B cell (primary cell): ENCODE measurements at regions not wholly inside any gene's neighbourhood (a gene's known extent, or its start where the extent isn't known, plus 50 kb on each side); places are given as distances from the start of the nearest gene placed in this dataset.

Experiments used
- ATAC-seq: fragments of 200-7000 bp; cut with Tn5 transposase; one replicate; pipeline ENCODE4 v1.10.0; 2021; ENCODE audit warnings: low read depth, mild to moderate bottlenecking, moderate number of reproducible peaks, moderate library complexity
- CTCF ChIA-PET: fragments of 350-600 bp; sonication (Branson Sonifier 250); formaldehyde crosslinking; loops from one replicate; lab custom pipeline; 2021; ENCODE audit warnings: antibody characterized with exemption, inconsistent platforms; lab: Charles Lee
- POLR2A ChIA-PET: fragments of 350-600 bp; sonication (Branson Sonifier 250); formaldehyde crosslinking; loops from one replicate; lab custom pipeline; 2021; ENCODE audit warnings: antibody characterized with exemption; lab: Charles Lee
- DNase-seq: peaks from one replicate; pipeline ENCODE4 v3.0.0; 2013
- H2AFZ ChIP-seq: 2 replicates; pipeline ENCODE4 v1.6.1; 2012; ENCODE audit warnings: mild to moderate bottlenecking, low read depth, low read length; ENCODE audit not compliant: insufficient read depth, poor library complexity, severe bottlenecking
- H3K27ac ChIP-seq, 2 donors: 1 replicate in 1 of 2; 2 replicates in 1 of 2; pipeline ENCODE4 v1.5.1; 2012 to 2013; ENCODE audit warnings: low read length in 2 of 2, mild to moderate bottlenecking in 2 of 2, moderate library complexity in 1 of 2
- H3K27me3 ChIP-seq, 4 experiments: fragments of 200-600 bp in 1 of 4; sonication (generic) in 1 of 4; replicated peaks in 1 of 4; 1 replicate in 2 of 4; 2 replicates in 2 of 4; pipeline versions ENCODE4 v1.6.1 to v1.7.0; 2013 to 2016; ENCODE audit warnings: low read length in 3 of 4, mild to moderate bottlenecking in 2 of 4, mixed read lengths in 1 of 4, moderate library complexity in 1 of 4; ENCODE audit not compliant: insufficient read depth in 4 of 4, control insufficient read depth in 3 of 4; ENCODE audit errors: control extremely low read depth in 1 of 4
- H3K36me3 ChIP-seq, 2 experiments: replicated peaks in 1 of 2; 1 replicate in 1 of 2; 2 replicates in 1 of 2; pipeline versions ENCODE4 v1.6.1 to v1.7.1; 2013; ENCODE audit warnings: low read length in 1 of 2; ENCODE audit not compliant: insufficient read depth in 2 of 2, control insufficient read depth in 1 of 2; ENCODE audit errors: control extremely low read depth in 1 of 2, extremely low read depth in 1 of 2
- H3K4me1 ChIP-seq, 2 donors: fragments of 200-600 bp in 1 of 2; sonication (generic) in 1 of 2; 1 replicate in 1 of 2; 2 replicates in 1 of 2; pipeline versions ENCODE4 v1.5.1 to v1.6.1; 2013 to 2017; ENCODE audit warnings: low read length in 2 of 2; ENCODE audit not compliant: control insufficient read depth in 2 of 2, insufficient read depth in 2 of 2
- H3K4me2 ChIP-seq: replicated peaks from 2 replicates; pipeline ENCODE3; 2012; ENCODE audit warnings: mild to moderate bottlenecking, low read depth, low read length; ENCODE audit not compliant: poor library complexity, severe bottlenecking
- H3K4me3 ChIP-seq, 5 experiments: fragments of 200-600 bp in 1 of 5; sonication (generic) in 1 of 5; 1 replicate in 3 of 5; 2 replicates in 2 of 5; pipeline versions ENCODE4 v1.5.1 to v1.7.0; 2011 to 2016; ENCODE audit warnings: low read length in 4 of 5, mild to moderate bottlenecking in 4 of 5, low read depth in 2 of 5, control low read depth in 1 of 5, moderate library complexity in 1 of 5; ENCODE audit not compliant: insufficient read depth in 1 of 5; ENCODE audit errors: control extremely low read depth in 1 of 5, extremely low read depth in 1 of 5
- H3K79me2 ChIP-seq: fragments of 200-600 bp; sonication (generic); one replicate; pipeline ENCODE4 v1.6.0; 2016; ENCODE audit warnings: low read length; ENCODE audit not compliant: control insufficient read depth, insufficient read depth
- H3K9ac ChIP-seq: fragments of 200-600 bp; sonication (generic); 2 replicates; pipeline ENCODE4 v1.6.1; 2017; ENCODE audit warnings: mild to moderate bottlenecking, low read length, moderate library complexity
- H3K9me3 ChIP-seq, 3 donors: one replicate each; pipeline versions ENCODE4 v1.6.1 to v1.7.1; 2013; ENCODE audit warnings: low read length in 2 of 3; ENCODE audit not compliant: control insufficient read depth in 2 of 3, insufficient read depth in 1 of 3; ENCODE audit errors: control extremely low read depth in 1 of 3
- H4K20me1 ChIP-seq: 2 replicates; pipeline ENCODE4 v1.6.0; 2012; ENCODE audit warnings: mild to moderate bottlenecking, low read length; ENCODE audit not compliant: insufficient read depth, control insufficient read depth, poor library complexity, severe bottlenecking
- H3K27ac Mint-ChIP-seq: one replicate; pipeline ENCODE4 v1.8.0; 2021; ENCODE audit warnings: mixed read lengths
- H3K27me3 Mint-ChIP-seq: one replicate; pipeline ENCODE4 v1.8.0; 2021; ENCODE audit warnings: mixed read lengths
- H3K4me1 Mint-ChIP-seq: one replicate; pipeline ENCODE4 v1.8.0; 2021; ENCODE audit warnings: mixed read lengths
- H3K4me3 Mint-ChIP-seq: one replicate; pipeline ENCODE4 v1.8.0; 2021; ENCODE audit warnings: mixed read lengths
- H3K9me3 Mint-ChIP-seq: one replicate; pipeline ENCODE4 v1.8.0; 2022; ENCODE audit warnings: mixed read lengths; ENCODE audit not compliant: insufficient read depth
- EZH2 ChIP-seq: IDR thresholded peaks from 2 replicates; pipeline ENCODE4 v1.6.1; 2012; ENCODE audit warnings: borderline replicate concordance, low read depth, mild to moderate bottlenecking, moderate library complexity, low read length; ENCODE audit not compliant: insufficient read depth, poor library complexity, severe bottlenecking
- WGBS: methylation state at CpG from one replicate; pipeline ENCODE4 v1.1.5; 2013; ENCODE audit warnings: missing lambda C conversion rate; ENCODE audit not compliant: insufficient coverage; 5-methylcytosine and 5-hydroxymethylcytosine counted together
- intact Hi-C: fragments of 100-400 bp; cut with micrococcal nuclease; formaldehyde crosslinking; loops from one replicate; pipeline ENCODE4 v1.10.0; 2022
- TF ChIP-seq, protein P1 (sequence below): fragments of 200-600 bp; IDR thresholded peaks from one replicate; pipeline ENCODE4 v1.8.0; 2022; ENCODE audit warnings: antibody characterized with exemption, mild to moderate bottlenecking

DNA sequence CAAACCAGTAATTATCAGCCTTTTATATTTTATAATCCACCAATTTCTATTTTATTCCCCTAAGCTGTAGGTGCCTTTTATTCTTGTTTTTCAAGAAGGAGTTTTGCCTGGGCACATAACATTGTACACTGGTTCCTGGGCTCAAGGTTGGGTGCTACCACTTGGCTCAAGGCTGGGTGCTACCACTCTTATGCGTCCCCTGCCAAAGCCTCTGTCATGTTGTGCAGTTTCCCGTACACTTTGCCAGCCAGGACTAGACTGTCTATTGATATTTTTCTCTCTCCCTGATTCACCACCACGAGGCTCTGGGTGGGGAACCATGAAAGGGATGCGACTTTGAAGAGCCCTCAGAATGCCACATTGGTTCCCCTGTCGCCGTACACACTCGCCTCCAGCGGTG, 52.5 kb upstream of the VASH1 start:
- ATAC-seq = no peak
- Mint-ChIP-seq H3K9me3 (no peaks in the 10 kb centered on the region), H3K4me3 (no peak overlapping the region), H3K4me1 (no peaks in the 10 kb centered on the region), H3K27me3 (peaks cover 15% of the 10 kb centered on the region), H3K27ac (no peak overlapping the region)
- H3K9ac ChIP-seq = no peak overlapping the region
- H3K9me3 ChIP-seq = no peaks in the 10 kb centered on the region
- DNase-seq = no peak
- no peak overlapping the region for H2AFZ ChIP-seq
- 86% methylated on average over 6 of the region's 8 CpGs for WGBS
- CTCF ChIA-PET = interaction anchor here (0.6 to 5.3 kb wide), 11 partner anchors 9 to 463 kb away, joined by 3 to 74 read pairs (median 8); partner anchors contain the start of gene ANGEL1
- no peaks in the 10 kb centered on the region for H3K4me1 ChIP-seq
- no peak overlapping the region for H3K4me2 ChIP-seq
- intact Hi-C loops = no loop called here
- no peak overlapping the region for H3K27ac ChIP-seq
- H3K4me3 ChIP-seq = no peak overlapping the region
- H4K20me1 ChIP-seq = no peaks in the 10 kb centered on the region
- H3K79me2 ChIP-seq = no peaks in the 10 kb centered on the region
- H3K36me3 ChIP-seq = no peaks in the 10 kb centered on the region
- no peak for TF ChIP-seq EZH2
- TF ChIP-seq, protein P1, sequence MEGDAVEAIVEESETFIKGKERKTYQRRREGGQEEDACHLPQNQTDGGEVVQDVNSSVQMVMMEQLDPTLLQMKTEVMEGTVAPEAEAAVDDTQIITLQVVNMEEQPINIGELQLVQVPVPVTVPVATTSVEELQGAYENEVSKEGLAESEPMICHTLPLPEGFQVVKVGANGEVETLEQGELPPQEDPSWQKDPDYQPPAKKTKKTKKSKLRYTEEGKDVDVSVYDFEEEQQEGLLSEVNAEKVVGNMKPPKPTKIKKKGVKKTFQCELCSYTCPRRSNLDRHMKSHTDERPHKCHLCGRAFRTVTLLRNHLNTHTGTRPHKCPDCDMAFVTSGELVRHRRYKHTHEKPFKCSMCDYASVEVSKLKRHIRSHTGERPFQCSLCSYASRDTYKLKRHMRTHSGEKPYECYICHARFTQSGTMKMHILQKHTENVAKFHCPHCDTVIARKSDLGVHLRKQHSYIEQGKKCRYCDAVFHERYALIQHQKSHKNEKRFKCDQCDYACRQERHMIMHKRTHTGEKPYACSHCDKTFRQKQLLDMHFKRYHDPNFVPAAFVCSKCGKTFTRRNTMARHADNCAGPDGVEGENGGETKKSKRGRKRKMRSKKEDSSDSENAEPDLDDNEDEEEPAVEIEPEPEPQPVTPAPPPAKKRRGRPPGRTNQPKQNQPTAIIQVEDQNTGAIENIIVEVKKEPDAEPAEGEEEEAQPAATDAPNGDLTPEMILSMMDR = no peak
- POLR2A ChIA-PET = no interaction called here
- no peaks in the 10 kb centered on the region for H3K27me3 ChIP-seq

DNA sequence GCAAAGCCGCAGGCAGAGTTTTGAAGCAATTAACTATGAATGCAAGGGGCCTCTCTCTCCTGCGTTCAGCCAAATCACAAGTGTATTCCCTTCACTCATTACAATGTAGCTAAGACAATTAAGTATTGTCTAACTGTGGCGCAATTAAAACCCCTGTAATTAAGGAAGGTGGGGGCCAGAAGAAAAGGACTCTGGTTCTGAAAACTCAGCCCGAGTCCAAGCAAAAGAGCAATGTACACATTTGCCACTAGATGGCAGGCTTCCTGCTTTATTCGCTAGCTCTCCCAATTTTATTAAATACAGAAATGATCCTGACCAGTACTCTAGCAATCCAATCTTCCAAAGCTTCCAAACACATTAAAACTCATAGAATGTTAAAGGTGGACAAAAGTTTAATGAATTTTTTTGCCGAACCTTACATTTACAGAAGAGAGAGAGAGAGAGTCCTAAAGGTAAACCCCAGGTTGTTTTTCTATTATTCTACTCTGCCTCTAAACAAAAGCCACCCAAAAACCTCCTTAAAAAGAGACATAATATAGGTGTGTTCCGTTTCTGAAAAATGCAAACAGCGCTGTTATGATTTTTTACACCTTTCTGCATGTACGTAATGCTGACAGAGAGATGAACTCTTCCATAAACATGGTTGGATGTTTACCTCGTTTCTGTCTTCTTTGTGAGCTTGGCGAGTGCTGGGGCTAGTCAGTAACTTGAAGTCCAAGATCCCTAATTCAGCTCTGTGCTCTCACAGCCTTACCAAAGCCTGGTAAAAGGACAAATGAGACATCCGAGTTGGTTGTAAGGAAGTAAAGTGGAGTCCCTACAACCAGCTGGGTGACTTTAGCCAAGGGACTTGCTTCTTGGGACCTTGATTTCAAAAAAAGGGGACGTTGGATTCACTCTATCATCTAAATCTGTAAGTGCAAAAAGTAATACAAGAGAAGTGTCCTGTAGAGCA, 50.9 kb upstream of the VASH1 start:
- no peak overlapping the region for H3K27ac Mint-ChIP-seq
- Histone ChIP-seq H3K9me3 (no peaks in the 10 kb centered on the region), H3K9ac (no peak overlapping the region), H3K27me3 (no peaks in the 10 kb centered on the region), H3K27ac (no peak overlapping the region), H3K4me1 (peaks cover 0 to under 1% of the 10 kb centered on the region in 2 donors), H3K4me3 (no peak overlapping the region), H4K20me1 (no peaks in the 10 kb centered on the region), H3K4me2 (no peak overlapping the region), H3K36me3 (no peaks in the 10 kb centered on the region), H2AFZ (no peak overlapping the region), H3K79me2 (no peaks in the 10 kb centered on the region)
- no peaks in the 10 kb centered on the region for H3K9me3 Mint-ChIP-seq
- DNase-seq (peak; percentile 49), ATAC-seq (no peak)
- intact Hi-C loops = loop anchor here (1.0 to 5.0 kb wide), 3 partner anchors 74 to 607 kb away; no protein-coding TSS in a partner anchor
- 54% methylated on average over 4 of the region's 13 CpGs for WGBS
- H3K4me1 Mint-ChIP-seq = no peaks in the 10 kb centered on the region
- TF ChIP-seq, protein P1 = peak; percentile 81
- TF ChIP-seq EZH2 = no peak
- ChIA-PET POLR2A (no interaction called here), CTCF (interaction anchor here (0.6 to 5.3 kb wide), 30 partner anchors 9 to 1112 kb away, joined by 3 to 74 read pairs (median 4); partner anchors contain the start of gene ANGEL1)
- H3K27me3 Mint-ChIP-seq = peaks cover 15% of the 10 kb centered on the region
- no peak overlapping the region for H3K4me3 Mint-ChIP-seq
